Skeletal muscle tissue (tissue), 3 donors: ENCODE measurements at regions not wholly inside any gene's neighbourhood (a gene's known extent, or its start where the extent isn't known, plus 50 kb on each side); places are given as distances from the start of the nearest gene placed in this dataset.

Experiments
- H3K27ac ChIP-seq: one replicate; pipeline ENCODE4 v1.7.0; 2013; ENCODE audit warnings: mild to moderate bottlenecking, low read depth, low read length, inconsistent platforms
- H3K27me3 ChIP-seq, 3 donors: one replicate each; pipeline ENCODE4 v1.7.0; 2013; ENCODE audit warnings: low read length in 3 of 3; ENCODE audit not compliant: control insufficient read depth in 3 of 3, insufficient read depth in 3 of 3
- H3K36me3 ChIP-seq, 3 donors: one replicate each; pipeline ENCODE4 v1.7.0; 2013; ENCODE audit warnings: low read length in 3 of 3; ENCODE audit not compliant: control insufficient read depth in 3 of 3, insufficient read depth in 3 of 3
- H3K4me1 ChIP-seq, 3 donors: one replicate each; pipeline ENCODE4 v1.7.0; 2013; ENCODE audit warnings: low read length in 3 of 3, mild to moderate bottlenecking in 3 of 3; ENCODE audit not compliant: control insufficient read depth in 3 of 3, insufficient read depth in 3 of 3
- H3K4me3 ChIP-seq, 3 donors: one replicate each; pipeline ENCODE4 v1.7.0; 2013; ENCODE audit warnings: low read length in 3 of 3
- H3K9ac ChIP-seq, 3 donors: one replicate each; pipeline ENCODE4 v1.7.0; 2013; ENCODE audit warnings: low read length in 3 of 3, mild to moderate bottlenecking in 3 of 3, moderate library complexity in 2 of 3, low read depth in 1 of 3
- H3K9me3 ChIP-seq, 3 donors: one replicate each; pipeline ENCODE4 v1.7.0; 2013; ENCODE audit warnings: low read length in 3 of 3; ENCODE audit not compliant: control insufficient read depth in 3 of 3
- donor health status: Osteomylitis.

GRCh38 chr1:57934745-57935144 lies 510.9 kb upstream of the DAB1 start:
- H3K27ac ChIP-seq, result no peak overlapping the region
- no peak overlapping the region for H3K9ac ChIP-seq
- no peaks in the 10 kb centered on the region for H3K27me3 ChIP-seq
- H3K4me1 ChIP-seq, result no peaks in the 10 kb centered on the region
- H3K4me3 ChIP-seq, result no peak overlapping the region
- peaks cover 0 to 4% (median 0%) of the 10 kb centered on the region in 3 donors for H3K9me3 ChIP-seq
- no peaks in the 10 kb centered on the region for H3K36me3 ChIP-seq

- Histone ChIP-seq H3K4me1 (no peaks in the 10 kb centered on the region), H3K9ac (no peak overlapping the region), H3K9me3 (no peaks in the 10 kb centered on the region), H3K27me3 (no peaks in the 10 kb centered on the region), H3K27ac (no peak overlapping the region), H3K4me3 (no peak overlapping the region), H3K36me3 (no peaks in the 10 kb centered on the region)
These were observed 503.1 kb upstream of the DAB1 start for GRCh38 chr1:57927003-57927402.

- H3K9ac ChIP-seq, result no peak overlapping the region
- no peaks in the 10 kb centered on the region for H3K9me3 ChIP-seq
These were observed 502.2 kb upstream of the DAB1 start for GRCh38 chr1:57926025-57926552.

GRCh38 chr1:57925226-57925625 lies 501.4 kb upstream of the DAB1 start:
- Histone ChIP-seq H3K27me3 (no peaks in the 10 kb centered on the region), H3K36me3 (no peaks in the 10 kb centered on the region), H3K9me3 (no peaks in the 10 kb centered on the region), H3K9ac (no peak overlapping the region), H3K4me1 (no peaks in the 10 kb centered on the region), H3K4me3 (no peak overlapping the region), H3K27ac (no peak overlapping the region)

More at GRCh38 chr1:57926025-57926552, 502.2 kb upstream of the DAB1 start:
- no peak overlapping the region for H3K27ac ChIP-seq
- no peaks in the 10 kb centered on the region for H3K4me1 ChIP-seq
- no peaks in the 10 kb centered on the region for H3K27me3 ChIP-seq
- no peaks in the 10 kb centered on the region for H3K36me3 ChIP-seq
- no peak overlapping the region for H3K4me3 ChIP-seq

GRCh38 chr1:57922130-57922529 lies 498.3 kb upstream of the DAB1 start:
- no peaks in the 10 kb centered on the region for H3K9me3 ChIP-seq
- H3K27ac ChIP-seq, result no peak overlapping the region
- H3K27me3 ChIP-seq, result no peaks in the 10 kb centered on the region
- H3K4me1 ChIP-seq, result no peaks in the 10 kb centered on the region
- no peak overlapping the region for H3K9ac ChIP-seq
- no peaks in the 10 kb centered on the region for H3K36me3 ChIP-seq
- H3K4me3 ChIP-seq, result no peak overlapping the region

GRCh38 chr1:57916041-57916440 lies 492.2 kb upstream of the DAB1 start:
- H3K9ac ChIP-seq, result no peak overlapping the region
- no peaks in the 10 kb centered on the region for H3K4me1 ChIP-seq
- H3K36me3 ChIP-seq, result no peaks in the 10 kb centered on the region
- no peak overlapping the region for H3K4me3 ChIP-seq
- no peaks in the 10 kb centered on the region for H3K9me3 ChIP-seq
- no peak overlapping the region for H3K27ac ChIP-seq
- no peaks in the 10 kb centered on the region for H3K27me3 ChIP-seq

- Histone ChIP-seq H3K27ac (no peak overlapping the region), H3K36me3 (no peaks in the 10 kb centered on the region), H3K9ac (no peak overlapping the region), H3K4me1 (no peaks in the 10 kb centered on the region), H3K27me3 (no peaks in the 10 kb centered on the region), H3K4me3 (no peak overlapping the region), H3K9me3 (no peaks in the 10 kb centered on the region)
These were observed 487.6 kb upstream of the DAB1 start for GRCh38 chr1:57911427-57911826.

GRCh38 chr1:57910782-57911181 lies 486.9 kb upstream of the DAB1 start:
- H3K9ac ChIP-seq, result no peak overlapping the region
- H3K4me1 ChIP-seq, result no peaks in the 10 kb centered on the region
- H3K4me3 ChIP-seq, result no peak overlapping the region
- H3K36me3 ChIP-seq, result no peaks in the 10 kb centered on the region
- no peak overlapping the region for H3K27ac ChIP-seq
- no peaks in the 10 kb centered on the region for H3K9me3 ChIP-seq
- H3K27me3 ChIP-seq, result no peaks in the 10 kb centered on the region

GRCh38 chr1:57910305-57910704 lies 486.4 kb upstream of the DAB1 start:
- Histone ChIP-seq H3K27ac (no peak overlapping the region), H3K9me3 (no peaks in the 10 kb centered on the region), H3K4me1 (no peaks in the 10 kb centered on the region), H3K9ac (no peak overlapping the region), H3K27me3 (no peaks in the 10 kb centered on the region), H3K4me3 (no peak overlapping the region), H3K36me3 (no peaks in the 10 kb centered on the region)

GRCh38 chr1:57908147-57908890 lies 484.5 kb upstream of the DAB1 start:
- Histone ChIP-seq H3K9me3 (no peaks in the 10 kb centered on the region), H3K36me3 (no peaks in the 10 kb centered on the region), H3K9ac (no peak overlapping the region), H3K4me3 (no peak overlapping the region), H3K27ac (no peak overlapping the region), H3K4me1 (no peaks in the 10 kb centered on the region), H3K27me3 (peaks cover 0 to 3% (median 0%) of the 10 kb centered on the region in 3 donors)
